HEK293 (cell line): ENCODE measurements at regions not wholly inside any gene's neighbourhood (a gene's known extent, or its start where the extent isn't known, plus 50 kb on each side); places are given as distances from the start of the nearest gene placed in this dataset.
A peak's percentile ranks its signal among the peaks of the same experiment; 100 is the strongest.

Experiments used
- CTCF ChIA-PET: fragments of 350-600 bp; formaldehyde crosslinking; extraction: SDS; loops from one replicate; lab custom pipeline; 2021; ENCODE audit warnings: antibody characterized with exemption; lab: Yijun Ruan, JAX
- POLR2A ChIA-PET: fragments of 300-600 bp; formaldehyde crosslinking; extraction: SDS; loops from one replicate; lab custom pipeline; 2020; ENCODE audit warnings: antibody characterized with exemption, inconsistent platforms; lab: Yijun Ruan, JAX
- H3K27ac ChIP-seq: fragments of 200-500 bp; sonication (Bioruptor generic); 2 replicates; pipeline ENCODE4 v1.5.1; 2014; ENCODE audit warnings: low read depth, low read length, control low read depth, inconsistent platforms; ENCODE audit errors: extremely low read depth
- H3K36me3 ChIP-seq, 2 experiments: fragments of 200-500 bp in 1 of 2; sonication (Bioruptor generic) in 1 of 2; 1 replicate in 1 of 2; 2 replicates in 1 of 2; pipeline ENCODE4 v1.5.1; 2014 to 2017; ENCODE audit warnings: inconsistent platforms in 2 of 2, low read length in 2 of 2; ENCODE audit not compliant: control insufficient read depth in 2 of 2, insufficient read depth in 1 of 2
- H3K4me1 ChIP-seq: fragments of 200-500 bp; sonication (Bioruptor generic); 2 replicates; pipeline ENCODE4 v1.5.1; 2014; ENCODE audit warnings: mild to moderate bottlenecking, low read length, inconsistent platforms; ENCODE audit not compliant: control insufficient read depth, insufficient read depth
- H3K4me3 ChIP-seq: 2 replicates; pipeline ENCODE4 v1.5.1; 2011; ENCODE audit warnings: low read depth, mild to moderate bottlenecking, control low read depth, low read length, moderate library complexity
- H3K9me3 ChIP-seq: fragments of 200-500 bp; sonication (Bioruptor generic); 2 replicates; pipeline ENCODE4 v1.5.1; 2014; ENCODE audit warnings: low read depth, low read length, inconsistent platforms; ENCODE audit not compliant: control insufficient read depth, insufficient read depth
- FEZF1 ChIP-seq: fragments of 450-650 bp; formaldehyde crosslinking; IDR thresholded peaks from 2 replicates; pipeline ENCODE4 v1.5.1; 2016; ENCODE audit warnings: missing biosample characterization, missing genetic modification characterization
- HOXA7 ChIP-seq: sonication (generic); formaldehyde crosslinking; IDR thresholded peaks from 2 replicates; pipeline ENCODE4 v1.8.1; 2022; ENCODE audit warnings: missing genetic modification reagents, borderline replicate concordance
- HOXC10 ChIP-seq: sonication (generic); formaldehyde crosslinking; IDR thresholded peaks from 2 replicates; pipeline ENCODE4 v1.8.1; 2023; ENCODE audit warnings: mild to moderate bottlenecking, missing genetic modification reagents
- OVOL3 ChIP-seq: fragments of 450-650 bp; formaldehyde crosslinking; IDR thresholded peaks from 2 replicates; pipeline ENCODE4 v1.5.1; 2016; ENCODE audit warnings: missing biosample characterization, missing genetic modification characterization
- PRDM1 ChIP-seq: fragments of 450-650 bp; formaldehyde crosslinking; IDR thresholded peaks from 2 replicates; pipeline ENCODE4; 2016; ENCODE audit warnings: missing biosample characterization, missing genetic modification characterization
- SCRT1 ChIP-seq: fragments of 450-650 bp; formaldehyde crosslinking; IDR thresholded peaks from 2 replicates; pipeline ENCODE4 v1.5.1; 2016; ENCODE audit warnings: missing biosample characterization, missing genetic modification characterization, borderline replicate concordance
- ZNF114 ChIP-seq: fragments of 450-650 bp; formaldehyde crosslinking; IDR thresholded peaks from 2 replicates; pipeline ENCODE4 v1.5.0; 2017; ENCODE audit warnings: missing biosample characterization, missing genetic modification characterization
- ZNF121 ChIP-seq: fragments of 450-650 bp; formaldehyde crosslinking; IDR thresholded peaks from 2 replicates; pipeline ENCODE4 v1.5.1; 2016; ENCODE audit warnings: missing biosample characterization, missing genetic modification characterization
- ZNF140 ChIP-seq: fragments of 450-650 bp; formaldehyde crosslinking; IDR thresholded peaks from 2 replicates; pipeline ENCODE4 v1.5.1; 2016; ENCODE audit warnings: missing biosample characterization, missing genetic modification characterization
- ZNF146 ChIP-seq: fragments of 450-650 bp; formaldehyde crosslinking; IDR thresholded peaks from 2 replicates; pipeline ENCODE4 v1.5.1; 2016; ENCODE audit warnings: missing biosample characterization, missing genetic modification characterization
- ZNF239 ChIP-seq: fragments of 450-650 bp; formaldehyde crosslinking; IDR thresholded peaks from 2 replicates; pipeline ENCODE4 v1.5.1; 2016; ENCODE audit warnings: missing biosample characterization, missing genetic modification characterization
- ZNF274 ChIP-seq, 2 experiments: fragments of 200-500 bp in 1 of 2; fragments of 450-650 bp in 1 of 2; sonication (Bioruptor generic) in 1 of 2; formaldehyde crosslinking in 1 of 2; IDR thresholded peaks; 2 replicates each; pipeline versions ENCODE4 v1.5.1 to v1.6.1; 2014 to 2016; ENCODE audit warnings: borderline replicate concordance in 1 of 2, inconsistent platforms in 1 of 2, low read length in 1 of 2, missing biosample characterization in 1 of 2, missing genetic modification characterization in 1 of 2
- ZNF292 ChIP-seq: fragments of 450-650 bp; formaldehyde crosslinking; IDR thresholded peaks from 2 replicates; pipeline ENCODE4 v1.5.1; 2016; ENCODE audit warnings: low read depth, missing biosample characterization, missing genetic modification characterization, borderline replicate concordance
- ZNF302 ChIP-seq: fragments of 450-650 bp; formaldehyde crosslinking; IDR thresholded peaks from 2 replicates; pipeline ENCODE4 v1.5.1; 2016; ENCODE audit warnings: missing biosample characterization, missing genetic modification characterization, low read depth
- ZNF394 ChIP-seq: fragments of 450-650 bp; formaldehyde crosslinking; IDR thresholded peaks from 2 replicates; pipeline ENCODE4 v1.5.1; 2016; ENCODE audit warnings: missing biosample characterization, missing genetic modification characterization, mild to moderate bottlenecking, moderate library complexity, borderline replicate concordance
- ZNF404 ChIP-seq: fragments of 450-650 bp; formaldehyde crosslinking; IDR thresholded peaks from 2 replicates; pipeline ENCODE4 v1.5.1; 2017; ENCODE audit warnings: missing biosample characterization, missing genetic modification characterization
- ZNF571 ChIP-seq: fragments of 450-650 bp; formaldehyde crosslinking; IDR thresholded peaks from 2 replicates; pipeline ENCODE4 v1.5.0; 2017; ENCODE audit warnings: missing biosample characterization, missing genetic modification characterization
- ZNF596 ChIP-seq: fragments of 450-650 bp; IDR thresholded peaks from 2 replicates; pipeline ENCODE4 v1.5.0; 2018; ENCODE audit warnings: missing biosample characterization, mild to moderate bottlenecking, missing genetic modification characterization, moderate library complexity
- ZNF623 ChIP-seq: fragments of 450-650 bp; formaldehyde crosslinking; IDR thresholded peaks from 2 replicates; pipeline ENCODE4 v1.5.1; 2016; ENCODE audit warnings: missing biosample characterization, missing genetic modification characterization
- ZNF654 ChIP-seq: fragments of 450-650 bp; formaldehyde crosslinking; IDR thresholded peaks from 2 replicates; pipeline ENCODE4 v1.5.1; 2016; ENCODE audit warnings: low read depth, missing biosample characterization, missing genetic modification characterization
- ZNF660 ChIP-seq: fragments of 450-650 bp; IDR thresholded peaks from 2 replicates; pipeline ENCODE4 v1.5.1; 2018; ENCODE audit warnings: missing biosample characterization, mild to moderate bottlenecking, missing genetic modification characterization
- ZNF664 ChIP-seq: fragments of 450-650 bp; formaldehyde crosslinking; IDR thresholded peaks from 2 replicates; pipeline ENCODE4 v1.5.1; 2016; ENCODE audit warnings: missing biosample characterization, missing genetic modification characterization
- ZNF76 ChIP-seq: fragments of 450-650 bp; formaldehyde crosslinking; IDR thresholded peaks from 2 replicates; pipeline ENCODE4; 2016; ENCODE audit warnings: low read depth, missing biosample characterization, missing genetic modification characterization, borderline replicate concordance
- ZXDB ChIP-seq: fragments of 450-650 bp; formaldehyde crosslinking; IDR thresholded peaks from 2 replicates; pipeline ENCODE4 v1.5.1; 2016; ENCODE audit warnings: missing biosample characterization, missing genetic modification characterization
- TF ChIP-seq, protein P1 (sequence below): fragments of 450-650 bp; formaldehyde crosslinking; IDR thresholded peaks from 2 replicates; pipeline ENCODE4 v1.5.1; 2017; ENCODE audit warnings: missing biosample characterization, missing genetic modification characterization
- TF ChIP-seq, protein P2 (sequence below): fragments of 450-650 bp; IDR thresholded peaks from 2 replicates; pipeline ENCODE4 v1.5.1; 2018; ENCODE audit warnings: missing biosample characterization, missing genetic modification characterization
- TF ChIP-seq, protein P3 (sequence below): fragments of 450-650 bp; IDR thresholded peaks from 2 replicates; pipeline ENCODE4 v1.5.1; 2018; ENCODE audit warnings: missing biosample characterization, mild to moderate bottlenecking, missing genetic modification characterization

- H3K4me1 ChIP-seq = no peaks in the 10 kb centered on the region
- TF ChIP-seq ZNF664 (tag by site-specific recombination) (peak; percentile 26; the same call in 1 of the 2 replicates), HOXA7 (no peak), ZNF239 (tag by site-specific recombination) (no peak), ZNF654 (tag by site-specific recombination) (peak; percentile 29), ZNF302 (no peak), ZNF660 (tag by site-specific recombination) (peak; percentile 30; the same call in 1 of the 2 replicates), PRDM1 (tag by site-specific recombination) (no peak)
- CTCF ChIA-PET = interaction anchor here (0.7 to 10.9 kb wide), 14 partner anchors 12 to 1218 kb away, joined by 3 to 205 read pairs (median 3); no protein-coding TSS in a partner anchor
- no peak overlapping the region for H3K4me3 ChIP-seq
- POLR2A ChIA-PET = no interaction called here
- H3K36me3 ChIP-seq = no peaks in the 10 kb centered on the region
- no peaks in the 10 kb centered on the region for H3K9me3 ChIP-seq
- H3K27ac ChIP-seq = no peak overlapping the region
These were observed 214.8 kb upstream of the TPRG1 start for GRCh38 chr3:188956839-188957489.

DNA sequence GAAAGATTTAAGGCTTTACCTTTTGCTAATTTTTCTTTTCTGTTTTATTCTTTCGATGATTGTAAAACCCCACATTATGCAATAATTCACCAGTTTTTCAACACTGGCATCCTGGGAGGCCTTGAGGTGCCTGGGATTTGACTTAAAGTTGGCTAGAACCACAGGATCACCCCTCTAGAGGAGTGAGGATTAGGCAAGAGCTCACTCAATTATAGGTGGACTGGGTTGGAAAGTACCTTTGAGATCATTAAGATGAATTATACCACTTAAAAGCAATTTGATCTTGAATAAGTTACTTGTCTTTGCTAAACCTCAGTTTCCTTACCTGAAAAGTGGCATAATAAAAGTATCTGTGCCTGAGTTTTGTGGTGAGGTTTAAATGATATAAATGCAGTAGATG lies 212.8 kb upstream of the TPRG1 start:
- H3K27ac ChIP-seq = no peak overlapping the region
- H3K4me1 ChIP-seq = no peaks in the 10 kb centered on the region
- no peaks in the 10 kb centered on the region for H3K36me3 ChIP-seq
- TF ChIP-seq SCRT1 (tag by site-specific recombination) (no peak), ZXDB (no peak), OVOL3 (no peak), ZNF394 (tag by site-specific recombination) (no peak), ZNF292 (tag by site-specific recombination) (no peak), ZNF140 (tag by site-specific recombination) (no peak), ZNF596 (tag by site-specific recombination) (no peak)
- TF ChIP-seq, protein P1, sequence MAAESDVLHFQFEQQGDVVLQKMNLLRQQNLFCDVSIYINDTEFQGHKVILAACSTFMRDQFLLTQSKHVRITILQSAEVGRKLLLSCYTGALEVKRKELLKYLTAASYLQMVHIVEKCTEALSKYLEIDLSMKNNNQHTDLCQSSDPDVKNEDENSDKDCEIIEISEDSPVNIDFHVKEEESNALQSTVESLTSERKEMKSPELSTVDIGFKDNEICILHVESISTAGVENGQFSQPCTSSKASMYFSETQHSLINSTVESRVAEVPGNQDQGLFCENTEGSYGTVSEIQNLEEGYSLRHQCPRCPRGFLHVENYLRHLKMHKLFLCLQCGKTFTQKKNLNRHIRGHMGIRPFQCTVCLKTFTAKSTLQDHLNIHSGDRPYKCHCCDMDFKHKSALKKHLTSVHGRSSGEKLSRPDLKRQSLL (tag by site-specific recombination) = no peak
- ChIA-PET CTCF (interaction anchor here (0.7 to 10.9 kb wide), 2 partner anchors 128 to 1220 kb away, joined by 3 to 205 read pairs; no protein-coding TSS in a partner anchor), POLR2A (no interaction called here)
- no peak overlapping the region for H3K4me3 ChIP-seq
- no peaks in the 10 kb centered on the region for H3K9me3 ChIP-seq

DNA sequence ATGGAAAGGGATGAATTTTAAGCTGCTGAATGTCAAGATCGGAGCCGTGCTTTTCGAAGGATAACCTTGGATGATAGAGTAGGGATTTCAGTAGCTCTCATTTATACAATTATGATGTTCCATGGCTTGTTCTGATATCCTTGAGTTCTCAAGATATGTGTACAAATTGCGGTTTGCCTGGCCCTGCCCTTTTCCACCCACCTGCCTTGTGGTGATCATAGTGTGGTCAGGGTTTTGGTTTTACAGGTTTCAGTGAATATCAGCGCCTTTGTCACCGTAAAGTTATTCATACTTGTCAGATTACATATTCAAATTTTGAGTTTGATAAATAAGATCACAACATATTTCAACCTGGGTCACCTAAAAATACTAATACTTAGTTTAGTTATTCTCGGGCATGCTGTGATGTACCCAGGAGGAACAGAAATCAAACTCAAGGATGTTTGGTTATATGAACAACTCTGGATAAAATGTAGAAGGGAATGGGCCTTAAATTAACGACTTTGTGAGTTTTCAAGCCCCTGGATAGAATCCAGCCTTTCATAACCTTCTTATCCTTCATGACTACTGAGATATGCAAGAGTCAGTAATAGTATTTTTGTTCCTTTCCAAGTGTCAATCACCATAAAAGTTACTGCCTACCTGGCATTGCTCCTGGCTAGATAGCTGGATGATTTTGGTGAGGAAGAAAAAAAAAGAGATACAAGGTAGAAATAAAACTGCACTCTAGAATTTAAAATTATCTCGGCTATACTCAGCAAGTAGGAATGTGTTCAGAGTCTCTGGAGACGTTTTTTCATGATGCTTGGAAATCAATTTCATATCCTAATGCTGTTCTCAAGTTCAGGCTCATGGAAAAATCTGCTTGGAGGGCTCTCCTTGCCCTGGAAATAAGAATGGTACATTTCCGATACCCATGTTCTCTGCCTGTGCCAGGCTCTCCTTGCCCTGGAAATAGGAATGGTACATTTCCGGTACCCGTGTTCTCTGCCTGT lies 209.2 kb upstream of the TPRG1 start:
- Histone ChIP-seq H3K4me3 (no peak overlapping the region), H3K4me1 (no peaks in the 10 kb centered on the region), H3K36me3 (no peaks in the 10 kb centered on the region), H3K27ac (no peak overlapping the region), H3K9me3 (no peaks in the 10 kb centered on the region)
- ChIA-PET POLR2A (no interaction called here), CTCF (interaction anchor here (1.2 to 1.3 kb wide), 2 partner anchors 8 to 270 kb away, joined by 4 read pairs; no protein-coding TSS in a partner anchor)
- TF ChIP-seq ZNF146 (tag by site-specific recombination) (no peak), FEZF1 (tag by site-specific recombination) (no peak), ZNF404 (tag by site-specific recombination) (no peak), ZNF114 (tag by site-specific recombination) (no peak), ZNF571 (tag by site-specific recombination) (no peak), ZNF623 (tag by site-specific recombination) (no peak), ZNF76 (no peak), HOXC10 (CRISPR knock-in tag) (no peak), ZNF121 (tag by site-specific recombination) (no peak), ZNF274 (IDR thresholded peaks at IDR 0.05; ENCODE audit: low read length) (no peak), ZNF274 (tag by site-specific recombination; IDR thresholded peaks at IDR 0.05; ENCODE audit: borderline replicate concordance) (no peak)
- TF ChIP-seq, protein P2, sequence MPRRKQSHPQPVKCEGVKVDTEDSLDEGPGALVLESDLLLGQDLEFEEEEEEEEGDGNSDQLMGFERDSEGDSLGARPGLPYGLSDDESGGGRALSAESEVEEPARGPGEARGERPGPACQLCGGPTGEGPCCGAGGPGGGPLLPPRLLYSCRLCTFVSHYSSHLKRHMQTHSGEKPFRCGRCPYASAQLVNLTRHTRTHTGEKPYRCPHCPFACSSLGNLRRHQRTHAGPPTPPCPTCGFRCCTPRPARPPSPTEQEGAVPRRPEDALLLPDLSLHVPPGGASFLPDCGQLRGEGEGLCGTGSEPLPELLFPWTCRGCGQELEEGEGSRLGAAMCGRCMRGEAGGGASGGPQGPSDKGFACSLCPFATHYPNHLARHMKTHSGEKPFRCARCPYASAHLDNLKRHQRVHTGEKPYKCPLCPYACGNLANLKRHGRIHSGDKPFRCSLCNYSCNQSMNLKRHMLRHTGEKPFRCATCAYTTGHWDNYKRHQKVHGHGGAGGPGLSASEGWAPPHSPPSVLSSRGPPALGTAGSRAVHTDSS = no peak
- TF ChIP-seq, protein P3, sequence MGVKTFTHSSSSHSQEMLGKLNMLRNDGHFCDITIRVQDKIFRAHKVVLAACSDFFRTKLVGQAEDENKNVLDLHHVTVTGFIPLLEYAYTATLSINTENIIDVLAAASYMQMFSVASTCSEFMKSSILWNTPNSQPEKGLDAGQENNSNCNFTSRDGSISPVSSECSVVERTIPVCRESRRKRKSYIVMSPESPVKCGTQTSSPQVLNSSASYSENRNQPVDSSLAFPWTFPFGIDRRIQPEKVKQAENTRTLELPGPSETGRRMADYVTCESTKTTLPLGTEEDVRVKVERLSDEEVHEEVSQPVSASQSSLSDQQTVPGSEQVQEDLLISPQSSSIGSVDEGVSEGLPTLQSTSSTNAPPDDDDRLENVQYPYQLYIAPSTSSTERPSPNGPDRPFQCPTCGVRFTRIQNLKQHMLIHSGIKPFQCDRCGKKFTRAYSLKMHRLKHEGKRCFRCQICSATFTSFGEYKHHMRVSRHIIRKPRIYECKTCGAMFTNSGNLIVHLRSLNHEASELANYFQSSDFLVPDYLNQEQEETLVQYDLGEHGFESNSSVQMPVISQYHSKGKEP = no peak
